Adrenal gland (tissue), 5 donors: ENCODE measurements at regions not wholly inside any gene's neighbourhood (a gene's known extent, or its start where the extent isn't known, plus 50 kb on each side); places are given as distances from the start of the nearest gene placed in this dataset.

Source experiments
- POLR2A ChIP-seq, 2 donors: fragments of 450-650 bp; IDR thresholded peaks; one replicate each; pipeline ENCODE4 v1.6.1; 2017; ENCODE audit warnings: antibody characterized with exemption in 2 of 2, mild to moderate bottlenecking in 2 of 2, moderate library complexity in 1 of 2
- TF ChIP-seq, protein P1 (sequence below), 6 experiments: fragments of 450-650 bp in 4 of 6; fragments of 200-600 bp in 2 of 6; sonication (generic) in 1 of 6; IDR thresholded peaks; 1 replicate in 5 of 6; 2 replicates in 1 of 6; pipeline versions ENCODE4 v1.5.1 to v1.8.0; 2016 to 2021; ENCODE audit warnings: antibody characterized with exemption in 6 of 6, mild to moderate bottlenecking in 2 of 6, moderate library complexity in 1 of 6
- donor health status: DM: no; HTN: no; CAD: no.

DNA sequence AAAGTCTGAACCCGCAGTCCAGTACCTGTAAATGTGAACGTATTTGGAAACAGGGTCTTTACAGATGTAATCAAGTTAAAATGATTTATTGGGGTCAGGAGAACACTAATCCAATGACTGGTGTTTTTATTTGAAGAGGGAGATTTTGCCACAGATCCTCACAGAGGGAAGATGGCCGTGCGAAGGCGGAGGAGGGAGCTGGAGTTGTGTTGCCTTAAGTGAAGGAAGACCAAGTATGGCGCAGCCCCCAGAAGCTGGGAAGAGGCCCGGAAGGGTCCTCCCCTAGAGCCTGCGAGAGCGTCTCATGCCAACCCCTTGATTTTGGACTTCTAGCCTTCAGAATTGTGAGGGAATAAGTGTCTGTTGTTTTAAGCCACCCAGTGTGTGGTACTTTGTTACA lies 102.8 kb upstream of the NUDT4 start:
- TF ChIP-seq, protein P1, sequence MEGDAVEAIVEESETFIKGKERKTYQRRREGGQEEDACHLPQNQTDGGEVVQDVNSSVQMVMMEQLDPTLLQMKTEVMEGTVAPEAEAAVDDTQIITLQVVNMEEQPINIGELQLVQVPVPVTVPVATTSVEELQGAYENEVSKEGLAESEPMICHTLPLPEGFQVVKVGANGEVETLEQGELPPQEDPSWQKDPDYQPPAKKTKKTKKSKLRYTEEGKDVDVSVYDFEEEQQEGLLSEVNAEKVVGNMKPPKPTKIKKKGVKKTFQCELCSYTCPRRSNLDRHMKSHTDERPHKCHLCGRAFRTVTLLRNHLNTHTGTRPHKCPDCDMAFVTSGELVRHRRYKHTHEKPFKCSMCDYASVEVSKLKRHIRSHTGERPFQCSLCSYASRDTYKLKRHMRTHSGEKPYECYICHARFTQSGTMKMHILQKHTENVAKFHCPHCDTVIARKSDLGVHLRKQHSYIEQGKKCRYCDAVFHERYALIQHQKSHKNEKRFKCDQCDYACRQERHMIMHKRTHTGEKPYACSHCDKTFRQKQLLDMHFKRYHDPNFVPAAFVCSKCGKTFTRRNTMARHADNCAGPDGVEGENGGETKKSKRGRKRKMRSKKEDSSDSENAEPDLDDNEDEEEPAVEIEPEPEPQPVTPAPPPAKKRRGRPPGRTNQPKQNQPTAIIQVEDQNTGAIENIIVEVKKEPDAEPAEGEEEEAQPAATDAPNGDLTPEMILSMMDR (IDR thresholded peaks at IDR 0.05): no peak
- TF ChIP-seq POLR2A (IDR thresholded peaks at IDR 0.05): no peak
